Retina (tissue), 1 donor: ENCODE measurements at regions not wholly inside any gene's neighbourhood (a gene's known extent, or its start where the extent isn't known, plus 50 kb on each side); places are given as distances from the start of the nearest gene placed in this dataset.

Experiments
- DNase-seq: peaks from one replicate; pipeline ENCODE4 v3.0.0-alpha.2; 2016

DNA sequence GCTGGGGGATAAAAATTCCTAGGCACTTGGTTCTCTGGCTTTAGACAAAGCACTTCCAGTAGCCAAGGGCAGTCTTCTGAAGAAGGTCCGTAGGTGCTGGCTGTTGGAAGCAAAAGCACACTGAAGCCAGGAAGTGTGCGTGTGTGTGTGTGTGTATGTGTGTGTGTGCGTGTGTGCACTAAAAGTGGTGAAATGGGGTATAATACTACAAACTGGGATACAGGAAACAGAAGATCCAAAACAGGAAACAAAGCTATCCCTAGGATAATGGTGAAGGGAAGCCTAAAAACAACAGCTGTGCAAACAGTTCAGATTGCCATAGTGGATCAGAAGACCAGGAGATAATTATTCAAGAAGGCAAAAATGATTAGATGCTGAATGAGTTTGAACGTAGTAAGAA, 103.4 kb downstream of the IL20RB start:
- DNase-seq = no peak

GRCh38 chr3:137062250-137062649, 104.5 kb downstream of the IL20RB start:
- no peak for DNase-seq

GRCh38 chr3:137065381-137065780, 107.6 kb downstream of the IL20RB start:
- no peak for DNase-seq

DNA sequence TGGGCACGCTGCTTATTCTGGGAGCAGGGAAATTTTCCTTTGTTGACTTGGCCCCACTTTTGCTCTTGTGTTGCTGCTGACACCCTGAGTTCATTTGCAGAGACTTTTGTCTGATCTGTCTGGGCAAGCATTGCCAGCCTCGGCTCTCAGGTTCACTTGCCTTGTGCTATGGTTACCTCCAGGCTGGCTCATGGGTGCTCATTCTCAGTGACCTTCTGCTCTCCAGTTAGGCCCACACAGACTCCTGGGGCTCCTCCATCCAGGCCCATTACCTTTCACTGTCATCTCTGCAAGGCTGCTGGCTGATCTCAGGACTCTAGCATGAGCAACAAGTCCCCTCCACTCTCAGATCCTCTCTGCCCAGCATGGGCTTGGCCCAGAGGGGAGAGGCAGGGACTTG, 108.3 kb downstream of the IL20RB start:
- no peak for DNase-seq

DNA sequence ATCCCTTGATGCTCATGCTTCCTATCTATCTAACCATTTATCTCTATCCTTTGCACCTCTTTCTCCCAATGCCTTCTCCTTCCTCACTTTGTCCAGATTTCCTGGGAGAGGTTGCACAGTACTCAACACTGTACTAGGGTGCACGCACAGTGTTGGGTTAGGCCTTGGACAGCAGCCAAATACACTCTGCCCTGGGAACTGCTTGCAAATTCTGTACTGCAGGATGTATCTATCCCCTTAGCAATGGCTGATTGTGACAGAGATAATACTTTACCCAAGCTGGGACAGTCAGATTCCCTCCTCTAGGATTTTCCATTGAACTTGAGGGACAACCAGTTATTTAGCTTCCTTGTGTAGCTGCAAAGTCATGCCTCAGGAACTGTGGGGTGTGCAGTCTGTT, 113.3 kb downstream of the IL20RB start:
- no peak for DNase-seq

DNA sequence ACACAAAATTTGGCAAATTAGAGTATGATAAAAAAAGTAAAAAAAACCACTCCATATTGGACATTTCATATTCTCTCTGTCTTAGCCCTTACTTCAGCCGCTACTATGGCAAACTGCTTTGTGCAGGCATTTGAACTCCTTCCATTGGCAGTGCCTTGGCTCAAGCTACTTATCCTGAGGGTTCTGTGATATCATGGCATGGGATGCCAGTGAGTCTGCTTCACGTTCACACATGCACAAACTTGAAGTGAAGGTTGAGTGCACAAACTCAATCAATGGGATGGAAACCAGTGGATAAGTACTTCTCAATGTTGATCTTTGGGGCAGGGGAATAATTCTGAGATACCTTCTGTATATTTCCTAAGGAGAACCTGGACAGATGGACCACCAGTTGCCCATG, 117.2 kb downstream of the IL20RB start:
- DNase-seq = no peak

GRCh38 chr3:137078040-137078439, 120.3 kb downstream of the IL20RB start:
- no peak for DNase-seq

- no peak for DNase-seq
Measured at GRCh38 chr3:137079571-137079970, 121.8 kb downstream of the IL20RB start.

DNA sequence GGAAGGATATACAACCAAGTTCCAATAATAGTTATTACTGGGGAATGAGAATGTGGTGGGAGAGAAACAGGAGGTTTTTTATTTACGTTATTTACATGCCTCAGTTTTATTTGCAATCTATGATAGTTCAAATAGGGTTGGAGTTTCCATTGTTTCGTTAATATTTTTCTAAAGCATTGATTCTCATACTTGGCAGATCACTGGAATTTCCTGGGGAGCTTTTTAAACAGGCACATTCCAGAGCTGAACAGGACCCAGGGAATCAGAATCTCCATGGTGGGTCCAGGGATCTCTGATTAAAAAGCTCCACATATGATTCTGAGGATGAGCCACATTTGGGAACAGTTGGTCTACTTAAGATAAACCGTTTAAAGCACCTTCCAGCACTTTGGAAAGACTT, 123.9 kb downstream of the IL20RB start:
- no peak for DNase-seq

- no peak for DNase-seq
Measured at GRCh38 chr3:137082763-137083162, 125.0 kb downstream of the IL20RB start.

DNA sequence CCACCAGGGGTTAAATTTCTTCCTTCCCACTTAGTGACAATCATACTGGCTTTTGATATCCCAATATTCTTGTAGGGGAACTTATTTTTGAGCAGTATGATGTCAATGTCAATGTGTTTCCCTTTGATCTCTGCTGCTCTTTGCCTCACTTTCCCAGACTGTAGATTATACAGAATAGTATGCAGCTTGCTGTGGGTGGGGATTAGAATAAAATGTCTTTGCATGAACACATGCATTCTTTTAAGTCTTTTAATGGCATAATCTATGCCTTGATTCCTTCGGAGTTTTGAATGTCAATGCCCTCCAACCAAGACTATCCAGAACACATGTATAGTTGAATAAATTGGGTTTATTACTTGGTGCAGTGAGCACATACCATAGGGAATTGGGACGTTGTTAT, 125.5 kb downstream of the IL20RB start:
- no peak for DNase-seq

DNA sequence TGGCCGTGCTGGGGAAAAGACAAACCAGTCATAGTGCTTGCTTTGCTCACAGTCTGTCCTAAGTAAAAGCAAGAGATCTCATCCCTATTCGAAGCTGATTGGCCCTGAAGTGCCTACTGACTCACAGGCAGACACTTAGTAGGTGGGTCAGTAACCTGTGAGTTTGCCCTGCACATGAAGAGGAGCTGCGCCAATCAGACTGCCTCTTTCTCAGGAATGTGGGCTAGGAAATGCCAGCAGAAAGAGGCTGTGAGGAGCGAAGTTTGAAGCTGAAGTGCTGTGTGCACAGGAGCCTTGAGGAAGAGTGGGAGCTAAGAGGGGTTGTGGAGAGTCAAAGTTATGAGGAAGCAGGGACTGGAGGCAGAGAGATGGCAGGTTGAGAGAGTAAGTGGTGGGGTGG, 126.8 kb downstream of the IL20RB start:
- no peak for DNase-seq

- DNase-seq = no peak
Measured at GRCh38 chr3:137097386-137097785, 139.6 kb downstream of the IL20RB start.

DNA sequence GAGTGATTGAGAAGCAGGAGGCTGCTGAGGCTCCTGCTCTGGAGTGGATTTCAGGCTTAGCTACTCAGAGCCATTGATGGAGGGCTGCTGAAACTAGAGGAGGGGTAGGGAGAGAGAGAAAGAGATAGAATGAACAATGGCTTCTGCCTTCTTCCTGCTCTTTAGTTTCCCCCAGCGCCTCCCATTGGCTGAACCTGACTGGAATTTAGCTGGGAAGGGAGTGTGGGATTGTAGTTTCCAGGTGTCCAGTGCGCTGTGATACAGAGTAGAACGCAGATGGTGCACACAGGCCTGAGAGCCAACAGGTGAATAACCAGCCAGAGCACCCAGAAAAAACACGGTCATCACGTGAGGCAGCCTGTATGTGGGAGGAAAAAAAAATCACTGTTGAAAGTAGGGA, 140.1 kb downstream of the IL20RB start:
- no peak for DNase-seq

GRCh38 chr3:137099364-137100219, 141.8 kb downstream of the IL20RB start:
- DNase-seq = no peak

- no peak for DNase-seq
Measured at GRCh38 chr3:137100326-137100725, 142.5 kb downstream of the IL20RB start.

DNA sequence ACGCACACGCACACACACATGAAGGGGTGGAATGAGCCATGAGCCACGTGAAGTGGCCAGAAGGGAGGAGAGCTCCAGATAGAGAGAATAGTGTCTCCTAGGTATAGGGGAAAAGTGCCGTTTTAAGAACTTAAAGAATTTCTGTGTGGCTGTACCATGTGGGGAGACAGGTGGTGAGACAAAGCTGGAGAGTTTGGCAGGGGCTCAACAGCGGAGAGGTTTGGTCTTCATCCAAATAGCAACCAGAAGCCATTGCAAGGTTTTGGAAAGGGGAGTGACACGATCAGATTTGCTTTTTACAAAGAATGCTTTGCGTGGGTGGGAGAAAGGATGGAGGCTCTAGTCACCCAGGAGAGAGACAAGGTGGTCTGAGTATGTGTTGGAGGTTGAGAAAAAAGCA, 146.0 kb downstream of the IL20RB start:
- DNase-seq = no peak

- DNase-seq = peak; percentile 84
Measured at GRCh38 chr3:137105277-137105977, 147.6 kb downstream of the IL20RB start.

DNA sequence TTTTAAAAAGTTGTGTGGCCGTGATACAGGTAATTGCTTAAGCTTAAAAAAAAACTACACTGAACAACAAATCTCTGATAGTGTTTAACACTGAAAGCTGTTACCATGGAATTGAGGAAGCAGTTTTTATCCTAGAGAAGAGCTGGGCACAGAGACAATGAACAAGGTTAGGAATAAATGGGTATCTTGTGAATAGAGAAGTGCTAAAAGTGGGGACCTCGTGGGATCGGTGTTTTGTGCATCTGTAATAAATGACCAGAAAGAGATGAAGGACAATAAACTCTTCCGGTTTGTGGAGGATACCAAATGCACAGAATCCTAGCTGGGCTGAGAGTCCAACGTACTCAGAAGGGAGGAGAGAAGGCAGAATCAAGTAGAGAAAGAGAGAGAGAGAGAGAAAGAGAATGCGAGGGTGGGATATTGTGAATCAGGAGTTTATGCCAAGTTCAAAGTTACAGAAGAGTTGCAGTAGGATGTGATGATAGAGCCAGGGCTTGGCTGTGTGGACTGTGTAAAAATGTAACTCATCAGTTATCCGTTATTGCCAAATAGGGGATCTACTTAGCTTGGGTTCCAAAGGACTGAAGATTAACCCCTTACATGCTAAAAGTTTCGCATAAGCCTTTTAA, 148.9 kb downstream of the IL20RB start:
- DNase-seq = no peak

DNA sequence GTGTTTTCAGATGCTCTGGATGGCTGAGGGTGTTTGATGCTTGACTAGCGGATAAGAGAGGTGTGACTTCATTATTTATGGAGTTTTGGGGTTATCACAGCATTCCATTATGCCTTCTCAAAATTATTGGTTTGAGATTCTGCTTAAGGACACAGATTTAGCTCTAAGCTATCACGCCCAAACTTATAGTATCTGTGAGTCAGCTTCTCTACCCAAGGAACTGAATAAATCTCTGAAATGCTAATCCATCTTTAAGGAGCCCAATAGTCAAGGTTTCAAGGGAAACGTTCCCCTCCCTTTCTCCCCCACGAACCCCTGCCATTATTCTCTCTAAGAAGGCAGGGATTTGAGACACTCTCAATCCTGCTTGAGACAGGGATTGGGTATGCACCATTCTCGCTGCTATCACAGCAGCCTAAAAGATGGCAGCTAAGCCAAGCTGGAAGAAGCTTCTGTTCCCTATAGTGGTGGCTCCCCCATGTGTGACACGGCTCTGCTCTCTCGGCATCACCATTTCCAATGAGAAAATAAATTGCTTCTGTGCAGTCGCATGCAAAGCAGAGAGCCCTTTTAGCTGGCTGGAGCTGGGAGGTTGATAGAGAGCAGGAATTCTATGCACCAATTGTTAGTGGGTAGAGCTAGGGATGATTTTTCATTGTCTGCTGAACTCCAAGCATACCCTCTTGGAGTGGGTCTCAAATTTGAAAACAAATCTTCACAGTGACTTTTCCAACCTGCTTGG, 151.1 kb downstream of the IL20RB start:
- no peak for DNase-seq

DNA sequence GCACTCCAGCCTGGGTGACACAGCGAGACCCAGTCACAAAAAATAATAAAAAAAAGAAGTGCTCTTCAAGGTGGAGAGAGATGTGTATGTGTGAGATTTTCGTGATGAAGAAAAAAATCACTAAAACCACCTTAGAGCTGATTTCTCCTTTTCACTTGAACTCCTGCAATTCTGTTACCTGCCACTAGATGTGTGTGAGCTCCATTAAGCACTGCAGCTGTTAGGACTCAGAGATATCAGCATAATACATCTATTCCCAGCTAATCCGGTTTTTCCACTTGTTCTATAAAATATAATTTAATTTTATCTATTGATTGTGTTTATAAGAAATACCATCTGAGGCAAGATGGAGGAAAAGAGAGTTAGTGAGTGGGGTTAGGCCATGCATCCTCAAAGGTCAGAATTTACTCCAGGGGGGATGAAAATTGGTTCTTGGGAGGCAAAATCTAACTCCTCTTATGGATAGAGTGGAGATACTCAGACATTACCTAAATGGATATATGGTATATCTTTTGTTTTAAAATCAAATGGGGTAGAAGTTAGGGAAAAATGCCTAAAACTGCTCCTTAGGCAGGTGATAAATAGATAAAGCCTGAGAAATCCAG, 152.7 kb downstream of the IL20RB start:
- DNase-seq = peak; percentile 36

DNA sequence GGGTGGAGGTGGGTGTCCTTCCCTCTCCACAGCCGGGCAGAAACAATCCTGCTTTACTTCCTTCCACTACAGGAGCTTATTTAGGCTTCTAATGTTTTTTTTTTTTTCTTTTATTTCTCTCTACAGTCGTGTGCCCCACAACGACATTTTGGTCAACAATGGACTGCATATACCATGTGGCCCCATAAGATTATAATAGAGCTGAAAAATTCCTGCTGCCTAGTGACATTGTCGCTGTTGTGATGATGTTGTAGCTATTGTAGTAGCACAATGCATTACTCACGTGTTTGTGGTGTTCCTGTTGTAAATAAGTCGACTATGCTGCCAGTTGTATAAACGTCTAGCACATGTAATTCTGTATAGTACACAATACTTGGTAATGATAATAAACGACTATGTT, 153.7 kb downstream of the IL20RB start:
- DNase-seq = no peak

- no peak for DNase-seq
Measured at GRCh38 chr3:137116619-137117018, 158.8 kb downstream of the IL20RB start.
